HepG2 (cell line): ENCODE measurements at regions not wholly inside any gene's neighbourhood (a gene's known extent, or its start where the extent isn't known, plus 50 kb on each side); places are given as distances from the start of the nearest gene placed in this dataset.

Experiments used
- ATAC-seq: fragments of 200-7000 bp; cut with Tn5 transposase; 3 replicates; pipeline ENCODE4 v1.9.1; 2020; ENCODE audit warnings: mild to moderate bottlenecking, moderate library complexity
- BruUV-seq: library from RNA; stranded (reverse); fragments of 400-500 nt; replicated peaks from 2 replicates; lab custom pipeline; 2021; lab: Mats Ljungman, UMichigan
- CTCF ChIA-PET: fragments of 300-600 bp; formaldehyde crosslinking; extraction: SDS; loops from one replicate; lab custom pipeline; 2021; ENCODE audit warnings: low total read pairs, inconsistent platforms, low intra/inter-chr PET ratio; lab: Yijun Ruan, JAX
- POLR2A ChIA-PET: fragments of 350-600 bp; sonication (Branson Sonifier 250); formaldehyde crosslinking; loops from one replicate; lab custom pipeline; 2020; ENCODE audit warnings: antibody characterized with exemption, inconsistent platforms; lab: Yijun Ruan, JAX
- DNase-seq: peaks from one replicate; pipeline ENCODE4 v3.0.0-alpha.2; 2015; ENCODE audit warnings: low spot score
- FAIRE-seq: peaks from 3 replicates; lab custom pipeline; 2011; peaks lifted over from hg19 to GRCh38; lab: Jason Lieb, UNC
- H2AFZ ChIP-seq: one replicate; pipeline ENCODE4 v1.6.1; 2011; ENCODE audit warnings: low read length, inconsistent platforms
- H3K27ac ChIP-seq: fragments of 300-600 bp; 3 replicates; pipeline ENCODE4 v1.8.0; 2011; ENCODE audit warnings: mixed run types, mild to moderate bottlenecking, mixed read lengths, low read length, inconsistent platforms; ENCODE audit not compliant: insufficient read depth; ENCODE audit errors: extremely low read length
- H3K27me3 ChIP-seq, 2 experiments: fragments of 200-600 bp in 1 of 2; 2 replicates in 1 of 2; 3 replicates in 1 of 2; pipeline versions ENCODE4 v1.6.0 to v1.8.0; 2011; ENCODE audit warnings: low read length in 2 of 2, mild to moderate bottlenecking in 2 of 2, moderate library complexity in 2 of 2, inconsistent platforms in 1 of 2; ENCODE audit not compliant: insufficient read depth in 2 of 2, control insufficient read depth in 1 of 2
- H3K36me3 ChIP-seq, 2 experiments: fragments of 200-600 bp in 1 of 2; replicated peaks in 1 of 2; 2 replicates in 1 of 2; 3 replicates in 1 of 2; pipeline versions ENCODE4 v1.5.1 to v1.8.0; 2011; ENCODE audit warnings: low read length in 2 of 2, inconsistent platforms in 1 of 2; ENCODE audit not compliant: insufficient read depth in 2 of 2, control insufficient read depth in 1 of 2
- H3K4me1 ChIP-seq: 2 replicates; pipeline ENCODE4 v1.5.1; 2012; ENCODE audit warnings: low read length, inconsistent platforms; ENCODE audit not compliant: insufficient read depth
- H3K4me2 ChIP-seq: 2 replicates; pipeline ENCODE4 v1.6.0; 2011; ENCODE audit warnings: low read depth, low read length, inconsistent platforms
- H3K4me3 ChIP-seq, 3 experiments: fragments of 200-600 bp in 1 of 3; sonication (generic), shearing (Covaris generic) in 1 of 3; replicated peaks in 1 of 3; 2 replicates each; pipeline ENCODE4 v1.5.1; 2011 to 2016; ENCODE audit warnings: low read length in 3 of 3, inconsistent platforms in 2 of 3, low read depth in 2 of 3, mild to moderate bottlenecking in 2 of 3, control low read depth in 1 of 3, mixed read lengths in 1 of 3; ENCODE audit not compliant: insufficient read depth in 1 of 3
- H3K79me2 ChIP-seq: one replicate; pipeline ENCODE4 v1.6.1; 2011; ENCODE audit warnings: low read length, inconsistent platforms; ENCODE audit not compliant: insufficient read depth
- H3K9ac ChIP-seq: 2 replicates; pipeline ENCODE4 v1.6.0; 2011; ENCODE audit warnings: mild to moderate bottlenecking, low read depth, low read length, inconsistent platforms; ENCODE audit not compliant: insufficient read depth
- H3K9me3 ChIP-seq: 2 replicates; pipeline ENCODE4 v1.5.1; 2012; ENCODE audit warnings: mild to moderate bottlenecking, low read length
- H4K20me1 ChIP-seq: 2 replicates; pipeline ENCODE4 v1.6.0; 2011; ENCODE audit warnings: inconsistent platforms, mild to moderate bottlenecking, low read length, moderate library complexity; ENCODE audit not compliant: insufficient read depth
- CENPT ChIP-seq: sonication (generic); formaldehyde crosslinking; IDR thresholded peaks from 2 replicates; pipeline ENCODE4 v1.8.0; 2022; ENCODE audit warnings: low read depth, mild to moderate bottlenecking, moderate library complexity, missing genetic modification reagents
- HOXD1 ChIP-seq: sonication (generic); formaldehyde crosslinking; IDR thresholded peaks from 2 replicates; pipeline ENCODE4 v1.5.0; 2020; ENCODE audit warnings: missing genetic modification reagents
- SP4 ChIP-seq: sonication (generic); formaldehyde crosslinking; IDR thresholded peaks from 2 replicates; pipeline ENCODE4 v1.8.1; 2023; ENCODE audit warnings: mild to moderate bottlenecking, missing genetic modification reagents
- SRSF9 ChIP-seq: fragments of 200-400 bp; formaldehyde crosslinking; IDR thresholded peaks from 2 replicates; pipeline ENCODE4 v1.6.1; 2018; ENCODE audit warnings: borderline replicate concordance, mild to moderate bottlenecking, low read depth, low read length; ENCODE audit not compliant: insufficient read depth, poor library complexity, severe bottlenecking
- ZBTB3 ChIP-seq: sonication (generic); formaldehyde crosslinking; IDR thresholded peaks from 2 replicates; pipeline ENCODE4 v1.4.0; 2020; ENCODE audit warnings: low read depth, mild to moderate bottlenecking, moderate library complexity, missing genetic modification reagents, borderline replicate concordance
- ZBTB38 ChIP-seq: sonication (generic); formaldehyde crosslinking; IDR thresholded peaks from 2 replicates; pipeline ENCODE4 v1.5.1; 2020; ENCODE audit warnings: mild to moderate bottlenecking, missing genetic modification reagents
- ZNF274 ChIP-seq: sonication (generic); formaldehyde crosslinking; IDR thresholded peaks from 2 replicates; pipeline ENCODE4 v1.5.1; 2020; ENCODE audit warnings: mild to moderate bottlenecking, missing genetic modification reagents
- ZNF709 ChIP-seq: sonication (generic); formaldehyde crosslinking; IDR thresholded peaks from 2 replicates; pipeline ENCODE4 v1.5.0; 2020; ENCODE audit warnings: mild to moderate bottlenecking, missing genetic modification reagents
- WGBS: methylation state at CpG from one replicate; pipeline ENCODE4 v1.1.6; 2017; ENCODE audit warnings: low lambda C conversion rate; 5-methylcytosine and 5-hydroxymethylcytosine counted together
- in situ Hi-C: cut with HindIII; loops from 2 replicates; pipeline ENCODE4 v1.10.0; 2017; ENCODE audit warnings: low pct_unique_long_range_greater_than_20kb; ENCODE audit not compliant: extremely low pct_ligation_motif_present
- intact Hi-C: fragments of 100-400 bp; cut with micrococcal nuclease; formaldehyde crosslinking; loops from one replicate; pipeline ENCODE4 v1.10.0; 2022; ENCODE audit not compliant: unreplicated experiment
- TF ChIP-seq, protein P1 (sequence below): sonication (generic); formaldehyde crosslinking; IDR thresholded peaks from 2 replicates; pipeline ENCODE4 v1.8.1; 2023; ENCODE audit warnings: mild to moderate bottlenecking, missing genetic modification reagents, borderline replicate concordance
- TF ChIP-seq, protein P2 (sequence below): sonication (generic); formaldehyde crosslinking; IDR thresholded peaks from 2 replicates; pipeline ENCODE4 v1.9.0; 2022; ENCODE audit warnings: low read depth, missing genetic modification reagents
- TF ChIP-seq, protein P3 (sequence below): sonication (generic); formaldehyde crosslinking; IDR thresholded peaks from 2 replicates; pipeline ENCODE4 v1.9.0; 2021; ENCODE audit warnings: mild to moderate bottlenecking, missing genetic modification reagents
- TF ChIP-seq, protein P4 (sequence below): sonication (generic); formaldehyde crosslinking; IDR thresholded peaks from 2 replicates; pipeline ENCODE4 v1.5.0; 2020; ENCODE audit warnings: mild to moderate bottlenecking, missing genetic modification reagents
- TF ChIP-seq, protein P5 (sequence below): IDR thresholded peaks from 2 replicates; pipeline ENCODE4 v1.6.1; 2016; ENCODE audit warnings: low read depth, control low read depth

DNA sequence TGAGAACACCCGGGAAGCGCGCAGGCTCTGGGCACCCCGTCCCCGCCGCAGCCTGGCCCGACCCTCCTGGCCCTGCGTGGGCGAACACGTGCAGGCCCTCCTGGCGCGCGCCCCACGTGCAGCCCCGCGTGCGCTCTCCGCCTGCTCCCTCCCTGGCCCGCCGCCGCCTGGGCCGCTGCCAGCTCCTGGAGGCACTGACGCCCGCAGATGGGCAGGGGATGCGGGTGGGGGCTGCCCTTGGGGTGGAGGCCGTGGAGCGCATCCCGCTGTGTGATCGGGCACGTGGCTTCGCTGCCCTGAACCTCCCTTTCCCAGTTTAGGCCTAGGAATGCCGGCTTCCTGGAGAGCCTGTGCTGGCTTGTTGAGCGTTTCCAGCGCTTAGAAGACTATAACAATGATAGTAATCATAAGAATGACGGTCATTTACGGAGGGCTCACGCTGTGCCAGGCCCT, 104.6 kb upstream of the SLC6A6 start:
- Histone ChIP-seq H3K9ac (no peak overlapping the region), H3K4me3 (no peak overlapping the region), H4K20me1 (no peaks in the 10 kb centered on the region), H3K27me3 (peaks cover 3 to 20% of the 10 kb centered on the region in 2 experiments; a peak in 4 of 5 replicates), H3K79me2 (no peaks in the 10 kb centered on the region), H3K4me1 (peaks cover 30% of the 10 kb centered on the region), H3K36me3 (no peaks in the 10 kb centered on the region), H3K27ac (no peak overlapping the region), H3K9me3 (no peaks in the 10 kb centered on the region), H2AFZ (no peak overlapping the region), H3K4me2 (no peak overlapping the region)
- in situ Hi-C loops: no loop called here
- FAIRE-seq: no peak
- ATAC-seq: no peak
- CTCF ChIA-PET: no interaction called here
- intact Hi-C loops: no loop called here
- no peak for DNase-seq
- WGBS: 79% methylated on average over 33 of the region's 37 CpGs
- BruUV-seq: no TSS peak
- POLR2A ChIA-PET: no interaction called here
- TF ChIP-seq, protein P1, sequence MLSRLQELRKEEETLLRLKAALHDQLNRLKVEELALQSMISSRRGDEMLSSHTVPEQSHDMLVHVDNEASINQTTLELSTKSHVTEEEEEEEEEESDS (CRISPR knock-in tag): no peak
- TF ChIP-seq, protein P2, sequence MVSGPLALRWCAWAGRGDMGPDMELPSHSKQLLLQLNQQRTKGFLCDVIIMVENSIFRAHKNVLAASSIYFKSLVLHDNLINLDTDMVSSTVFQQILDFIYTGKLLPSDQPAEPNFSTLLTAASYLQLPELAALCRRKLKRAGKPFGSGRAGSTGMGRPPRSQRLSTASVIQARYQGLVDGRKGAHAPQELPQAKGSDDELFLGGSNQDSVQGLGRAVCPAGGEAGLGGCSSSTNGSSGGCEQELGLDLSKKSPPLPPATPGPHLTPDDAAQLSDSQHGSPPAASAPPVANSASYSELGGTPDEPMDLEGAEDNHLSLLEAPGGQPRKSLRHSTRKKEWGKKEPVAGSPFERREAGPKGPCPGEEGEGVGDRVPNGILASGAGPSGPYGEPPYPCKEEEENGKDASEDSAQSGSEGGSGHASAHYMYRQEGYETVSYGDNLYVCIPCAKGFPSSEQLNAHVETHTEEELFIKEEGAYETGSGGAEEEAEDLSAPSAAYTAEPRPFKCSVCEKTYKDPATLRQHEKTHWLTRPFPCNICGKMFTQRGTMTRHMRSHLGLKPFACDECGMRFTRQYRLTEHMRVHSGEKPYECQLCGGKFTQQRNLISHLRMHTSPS: no peak
- TF ChIP-seq ZBTB38 (CRISPR knock-in tag) (no peak), ZNF709 (CRISPR knock-in tag) (no peak), SRSF9 (no peak), SP4 (CRISPR knock-in tag) (no peak), ZNF274 (CRISPR knock-in tag) (no peak), ZBTB3 (CRISPR knock-in tag) (no peak), CENPT (CRISPR knock-in tag) (no peak), HOXD1 (CRISPR knock-in tag) (no peak)
- TF ChIP-seq, protein P3, sequence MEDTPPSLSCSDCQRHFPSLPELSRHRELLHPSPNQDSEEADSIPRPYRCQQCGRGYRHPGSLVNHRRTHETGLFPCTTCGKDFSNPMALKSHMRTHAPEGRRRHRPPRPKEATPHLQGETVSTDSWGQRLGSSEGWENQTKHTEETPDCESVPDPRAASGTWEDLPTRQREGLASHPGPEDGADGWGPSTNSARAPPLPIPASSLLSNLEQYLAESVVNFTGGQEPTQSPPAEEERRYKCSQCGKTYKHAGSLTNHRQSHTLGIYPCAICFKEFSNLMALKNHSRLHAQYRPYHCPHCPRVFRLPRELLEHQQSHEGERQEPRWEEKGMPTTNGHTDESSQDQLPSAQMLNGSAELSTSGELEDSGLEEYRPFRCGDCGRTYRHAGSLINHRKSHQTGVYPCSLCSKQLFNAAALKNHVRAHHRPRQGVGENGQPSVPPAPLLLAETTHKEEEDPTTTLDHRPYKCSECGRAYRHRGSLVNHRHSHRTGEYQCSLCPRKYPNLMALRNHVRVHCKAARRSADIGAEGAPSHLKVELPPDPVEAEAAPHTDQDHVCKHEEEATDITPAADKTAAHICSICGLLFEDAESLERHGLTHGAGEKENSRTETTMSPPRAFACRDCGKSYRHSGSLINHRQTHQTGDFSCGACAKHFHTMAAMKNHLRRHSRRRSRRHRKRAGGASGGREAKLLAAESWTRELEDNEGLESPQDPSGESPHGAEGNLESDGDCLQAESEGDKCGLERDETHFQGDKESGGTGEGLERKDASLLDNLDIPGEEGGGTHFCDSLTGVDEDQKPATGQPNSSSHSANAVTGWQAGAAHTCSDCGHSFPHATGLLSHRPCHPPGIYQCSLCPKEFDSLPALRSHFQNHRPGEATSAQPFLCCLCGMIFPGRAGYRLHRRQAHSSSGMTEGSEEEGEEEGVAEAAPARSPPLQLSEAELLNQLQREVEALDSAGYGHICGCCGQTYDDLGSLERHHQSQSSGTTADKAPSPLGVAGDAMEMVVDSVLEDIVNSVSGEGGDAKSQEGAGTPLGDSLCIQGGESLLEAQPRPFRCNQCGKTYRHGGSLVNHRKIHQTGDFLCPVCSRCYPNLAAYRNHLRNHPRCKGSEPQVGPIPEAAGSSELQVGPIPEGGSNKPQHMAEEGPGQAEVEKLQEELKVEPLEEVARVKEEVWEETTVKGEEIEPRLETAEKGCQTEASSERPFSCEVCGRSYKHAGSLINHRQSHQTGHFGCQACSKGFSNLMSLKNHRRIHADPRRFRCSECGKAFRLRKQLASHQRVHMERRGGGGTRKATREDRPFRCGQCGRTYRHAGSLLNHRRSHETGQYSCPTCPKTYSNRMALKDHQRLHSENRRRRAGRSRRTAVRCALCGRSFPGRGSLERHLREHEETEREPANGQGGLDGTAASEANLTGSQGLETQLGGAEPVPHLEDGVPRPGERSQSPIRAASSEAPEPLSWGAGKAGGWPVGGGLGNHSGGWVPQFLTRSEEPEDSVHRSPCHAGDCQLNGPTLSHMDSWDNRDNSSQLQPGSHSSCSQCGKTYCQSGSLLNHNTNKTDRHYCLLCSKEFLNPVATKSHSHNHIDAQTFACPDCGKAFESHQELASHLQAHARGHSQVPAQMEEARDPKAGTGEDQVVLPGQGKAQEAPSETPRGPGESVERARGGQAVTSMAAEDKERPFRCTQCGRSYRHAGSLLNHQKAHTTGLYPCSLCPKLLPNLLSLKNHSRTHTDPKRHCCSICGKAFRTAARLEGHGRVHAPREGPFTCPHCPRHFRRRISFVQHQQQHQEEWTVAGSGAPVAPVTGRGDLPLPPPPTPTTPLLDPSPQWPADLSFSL: no peak
- TF ChIP-seq, protein P4, sequence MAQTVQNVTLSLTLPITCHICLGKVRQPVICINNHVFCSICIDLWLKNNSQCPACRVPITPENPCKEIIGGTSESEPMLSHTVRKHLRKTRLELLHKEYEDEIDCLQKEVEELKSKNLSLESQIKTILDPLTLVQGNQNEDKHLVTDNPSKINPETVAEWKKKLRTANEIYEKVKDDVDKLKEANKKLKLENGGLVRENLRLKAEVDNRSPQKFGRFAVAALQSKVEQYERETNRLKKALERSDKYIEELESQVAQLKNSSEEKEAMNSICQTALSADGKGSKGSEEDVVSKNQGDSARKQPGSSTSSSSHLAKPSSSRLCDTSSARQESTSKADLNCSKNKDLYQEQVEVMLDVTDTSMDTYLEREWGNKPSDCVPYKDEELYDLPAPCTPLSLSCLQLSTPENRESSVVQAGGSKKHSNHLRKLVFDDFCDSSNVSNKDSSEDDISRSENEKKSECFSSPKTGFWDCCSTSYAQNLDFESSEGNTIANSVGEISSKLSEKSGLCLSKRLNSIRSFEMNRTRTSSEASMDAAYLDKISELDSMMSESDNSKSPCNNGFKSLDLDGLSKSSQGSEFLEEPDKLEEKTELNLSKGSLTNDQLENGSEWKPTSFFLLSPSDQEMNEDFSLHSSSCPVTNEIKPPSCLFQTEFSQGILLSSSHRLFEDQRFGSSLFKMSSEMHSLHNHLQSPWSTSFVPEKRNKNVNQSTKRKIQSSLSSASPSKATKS (CRISPR knock-in tag): no peak
- TF ChIP-seq, protein P5, sequence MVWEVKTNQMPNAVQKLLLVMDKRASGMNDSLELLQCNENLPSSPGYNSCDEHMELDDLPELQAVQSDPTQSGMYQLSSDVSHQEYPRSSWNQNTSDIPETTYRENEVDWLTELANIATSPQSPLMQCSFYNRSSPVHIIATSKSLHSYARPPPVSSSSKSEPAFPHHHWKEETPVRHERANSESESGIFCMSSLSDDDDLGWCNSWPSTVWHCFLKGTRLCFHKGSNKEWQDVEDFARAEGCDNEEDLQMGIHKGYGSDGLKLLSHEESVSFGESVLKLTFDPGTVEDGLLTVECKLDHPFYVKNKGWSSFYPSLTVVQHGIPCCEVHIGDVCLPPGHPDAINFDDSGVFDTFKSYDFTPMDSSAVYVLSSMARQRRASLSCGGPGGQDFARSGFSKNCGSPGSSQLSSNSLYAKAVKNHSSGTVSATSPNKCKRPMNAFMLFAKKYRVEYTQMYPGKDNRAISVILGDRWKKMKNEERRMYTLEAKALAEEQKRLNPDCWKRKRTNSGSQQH (CRISPR knock-in tag): no peak
